ENCODE measurements at regions not wholly inside any gene's neighbourhood (a gene's known extent, or its start where the extent isn't known, plus 50 kb on each side); places are given as distances from the start of the nearest gene placed in this dataset.

DNA sequence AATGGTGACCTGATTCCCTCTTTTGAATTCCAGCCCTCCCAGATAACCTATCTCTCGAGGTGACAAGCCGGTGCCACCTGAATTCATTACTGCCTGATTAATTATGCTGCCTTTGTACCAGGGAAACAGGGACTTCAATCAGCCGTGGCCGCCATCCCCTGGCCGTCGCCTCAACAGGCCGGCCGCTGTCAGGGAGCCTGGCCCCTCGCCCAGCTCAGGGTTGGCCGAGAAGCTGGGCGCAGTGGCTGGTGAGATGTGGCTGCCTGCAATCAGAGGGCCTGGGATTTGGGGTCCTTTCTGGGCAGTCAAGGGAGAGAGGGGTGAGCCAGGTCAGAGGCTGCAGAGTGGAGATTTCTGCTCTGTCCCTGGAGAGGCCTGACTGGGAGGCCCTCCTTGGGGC lies 91.2 kb downstream of the KCTD15 start:
- H4K20me1 ChIP-seq (ENCODE audit: control insufficient read depth, extremely low read depth, insufficient read depth, low read length): no peaks in the 10 kb centered on the region
- no peak overlapping the region for H3K4me3 ChIP-seq (replicated peaks in 1 of 4; ENCODE audit: control extremely low read depth in 1 of 4, insufficient read depth in 1 of 4, low read depth in 3 of 4, low read length in 4 of 4)

DNA sequence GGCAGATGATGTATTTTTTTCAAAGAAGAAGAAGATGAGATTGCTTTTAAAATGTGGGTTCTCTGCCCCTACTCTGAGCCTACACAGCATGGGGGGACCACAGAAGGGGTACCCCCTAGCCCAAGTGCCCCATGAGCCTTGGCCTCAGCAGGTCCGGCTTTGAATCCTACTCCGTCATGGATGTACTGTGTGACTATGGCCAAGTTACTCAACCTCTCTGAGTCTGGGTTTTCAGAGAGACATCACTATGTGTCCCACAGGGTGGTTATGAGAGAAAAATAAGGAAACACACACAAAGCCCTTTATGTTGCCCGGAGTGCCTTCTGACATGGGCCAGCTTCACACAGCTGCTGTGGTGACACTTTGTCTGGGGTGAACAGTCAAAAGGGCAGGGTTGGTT lies 92.0 kb downstream of the KCTD15 start:
- Histone ChIP-seq H4K20me1 (ENCODE audit: control insufficient read depth, extremely low read depth, insufficient read depth, low read length) (no peaks in the 10 kb centered on the region), H3K27ac (ENCODE audit: insufficient read depth, low read length) (no peak overlapping the region), H3K79me2 (ENCODE audit: control insufficient read depth, insufficient read depth, low read length) (no peaks in the 10 kb centered on the region), H3K4me1 (ENCODE audit: control insufficient read depth, extremely low read depth, insufficient read depth, low read length) (no peaks in the 10 kb centered on the region), H2AFZ (ENCODE audit: low read length) (no peak overlapping the region), H3K4me3 (replicated peaks in 1 of 4; ENCODE audit: control extremely low read depth in 1 of 4, insufficient read depth in 1 of 4, low read depth in 3 of 4, low read length in 4 of 4) (no peak overlapping the region), H3K9me3 (ENCODE audit: control insufficient read depth, insufficient read depth, low read depth, low read length) (no peaks in the 10 kb centered on the region), H3K9ac (ENCODE audit: insufficient read depth, low read length) (no peak overlapping the region), H3K36me3 (ENCODE audit: control insufficient read depth, insufficient read depth, low read length) (no peaks in the 10 kb centered on the region), H3K27me3 (ENCODE audit: control insufficient read depth, insufficient read depth, low read length) (no peaks in the 10 kb centered on the region), H3K4me2 (ENCODE audit: extremely low read depth, insufficient read depth, low read length) (no peak overlapping the region)
- DNase-seq (ENCODE audit: low read depth in 2 of 2): no peak
- no peak for TF ChIP-seq CTCF (conservative IDR thresholded peaks at IDR 0.05 in 1 of 2, IDR thresholded peaks at IDR 0.05 in 1 of 2; ENCODE audit: low read depth in 1 of 2, low read length in 2 of 2)
- TF ChIP-seq EZH2 (IDR thresholded peaks at IDR 0.05; ENCODE audit: low read length, missing control alignments): no peak

More for the DNA sequence above, 91.2 kb downstream of the KCTD15 start:
- DNase-seq (ENCODE audit: low read depth in 2 of 2): no peak
- H3K4me1 ChIP-seq (ENCODE audit: control insufficient read depth, extremely low read depth, insufficient read depth, low read length): no peaks in the 10 kb centered on the region
- H3K9ac ChIP-seq (ENCODE audit: insufficient read depth, low read length): no peak overlapping the region
- no peaks in the 10 kb centered on the region for H3K36me3 ChIP-seq (ENCODE audit: control insufficient read depth, insufficient read depth, low read length)
- H3K79me2 ChIP-seq (ENCODE audit: control insufficient read depth, insufficient read depth, low read length): no peaks in the 10 kb centered on the region
- no peaks in the 10 kb centered on the region for H3K9me3 ChIP-seq (ENCODE audit: control insufficient read depth, insufficient read depth, low read depth, low read length)
- no peak overlapping the region for H3K4me2 ChIP-seq (ENCODE audit: extremely low read depth, insufficient read depth, low read length)
- TF ChIP-seq CTCF (conservative IDR thresholded peaks at IDR 0.05 in 1 of 2, IDR thresholded peaks at IDR 0.05 in 1 of 2; ENCODE audit: low read depth in 1 of 2, low read length in 2 of 2) (no peak), EZH2 (IDR thresholded peaks at IDR 0.05; ENCODE audit: low read length, missing control alignments) (no peak)
- no peak overlapping the region for H3K27ac ChIP-seq (ENCODE audit: insufficient read depth, low read length)
- no peak overlapping the region for H2AFZ ChIP-seq (ENCODE audit: low read length)
- no peaks in the 10 kb centered on the region for H3K27me3 ChIP-seq (ENCODE audit: control insufficient read depth, insufficient read depth, low read length)

DNA sequence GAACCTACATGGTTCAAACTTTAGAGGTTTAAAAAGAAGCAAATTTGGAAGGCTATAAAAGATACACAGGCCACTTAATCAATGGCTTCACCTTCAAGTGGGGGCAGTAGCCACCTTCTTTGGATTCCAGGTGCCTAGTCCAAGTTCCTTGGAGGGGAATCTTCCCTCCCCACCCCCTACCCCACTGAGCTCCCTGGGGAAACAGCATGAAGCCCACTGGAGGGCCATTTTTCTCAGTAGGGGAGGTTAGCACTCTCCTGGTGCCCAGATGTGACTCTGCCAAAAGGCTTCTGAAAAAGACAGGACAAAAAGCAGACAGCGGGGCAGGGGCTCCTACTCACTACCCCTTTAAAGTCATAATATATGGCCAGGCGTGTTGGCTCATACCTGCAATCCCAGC lies 93.9 kb downstream of the KCTD15 start:
- Histone ChIP-seq H2AFZ (ENCODE audit: low read length) (no peak overlapping the region), H3K4me1 (ENCODE audit: control insufficient read depth, extremely low read depth, insufficient read depth, low read length) (no peaks in the 10 kb centered on the region), H3K79me2 (ENCODE audit: control insufficient read depth, insufficient read depth, low read length) (no peaks in the 10 kb centered on the region), H3K4me2 (ENCODE audit: extremely low read depth, insufficient read depth, low read length) (no peak overlapping the region), H3K36me3 (ENCODE audit: control insufficient read depth, insufficient read depth, low read length) (no peaks in the 10 kb centered on the region), H4K20me1 (ENCODE audit: control insufficient read depth, extremely low read depth, insufficient read depth, low read length) (no peaks in the 10 kb centered on the region), H3K27me3 (ENCODE audit: control insufficient read depth, insufficient read depth, low read length) (no peaks in the 10 kb centered on the region), H3K9me3 (ENCODE audit: control insufficient read depth, insufficient read depth, low read depth, low read length) (no peaks in the 10 kb centered on the region), H3K27ac (ENCODE audit: insufficient read depth, low read length) (no peak overlapping the region), H3K4me3 (replicated peaks in 1 of 4; ENCODE audit: control extremely low read depth in 1 of 4, insufficient read depth in 1 of 4, low read depth in 3 of 4, low read length in 4 of 4) (no peak overlapping the region), H3K9ac (ENCODE audit: insufficient read depth, low read length) (no peak overlapping the region)
- no peak for TF ChIP-seq CTCF (conservative IDR thresholded peaks at IDR 0.05 in 1 of 2, IDR thresholded peaks at IDR 0.05 in 1 of 2; ENCODE audit: low read depth in 1 of 2, low read length in 2 of 2)
- no peak for TF ChIP-seq EZH2 (IDR thresholded peaks at IDR 0.05; ENCODE audit: low read length, missing control alignments)
- DNase-seq (ENCODE audit: low read depth in 2 of 2): no peak

Measured in fibroblast of lung (primary cell).